NCI-H2029 treated with DMSO at 0.1 percent for 48 hours (cell line): ENCODE measurements at regions not wholly inside any gene's neighbourhood (a gene's known extent, or its start where the extent isn't known, plus 50 kb on each side); places are given as distances from the start of the nearest gene placed in this dataset.

Source experiments
- DNase-seq: peaks from one replicate; lab custom pipeline; 2025; lab: John Stamatoyannopoulos, UW

DNA sequence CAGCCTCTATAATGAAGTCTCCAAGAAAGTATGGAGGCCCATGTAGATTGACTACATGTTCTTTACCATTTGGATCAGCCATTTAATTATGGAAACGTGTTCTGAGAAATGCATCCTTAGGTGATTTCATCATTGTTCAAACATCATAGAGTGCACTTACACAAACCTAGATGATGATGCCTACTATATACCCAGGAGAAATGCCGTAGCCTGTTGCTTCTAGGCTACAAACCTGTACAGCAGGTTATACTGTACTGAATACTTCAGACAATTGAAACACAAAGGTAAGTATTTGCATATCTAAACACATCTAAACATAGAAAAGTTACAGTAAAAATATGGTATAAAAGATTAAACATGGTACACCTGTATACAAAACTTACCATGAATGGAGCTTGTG lies 186.5 kb upstream of the FSTL5 start:
- DNase-seq = no peak

DNA sequence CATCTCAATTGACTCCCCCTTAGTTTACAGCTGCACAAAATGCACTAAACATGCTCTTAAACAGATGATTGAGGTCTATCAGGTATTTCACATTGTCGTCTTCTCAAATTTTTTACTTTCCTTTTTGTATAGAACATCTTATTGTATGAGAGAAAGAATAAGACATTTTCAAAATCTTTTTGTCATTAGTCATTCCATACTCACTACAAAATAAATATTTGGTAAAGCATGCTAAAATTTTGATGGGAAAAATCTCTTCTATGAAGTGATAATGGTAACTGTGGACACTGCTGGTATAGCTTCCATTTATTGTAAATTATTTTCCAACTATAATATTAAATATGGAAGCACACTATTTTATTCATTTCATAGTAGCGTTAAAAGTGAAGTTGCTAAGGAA lies 185.6 kb upstream of the FSTL5 start:
- no peak for DNase-seq

DNA sequence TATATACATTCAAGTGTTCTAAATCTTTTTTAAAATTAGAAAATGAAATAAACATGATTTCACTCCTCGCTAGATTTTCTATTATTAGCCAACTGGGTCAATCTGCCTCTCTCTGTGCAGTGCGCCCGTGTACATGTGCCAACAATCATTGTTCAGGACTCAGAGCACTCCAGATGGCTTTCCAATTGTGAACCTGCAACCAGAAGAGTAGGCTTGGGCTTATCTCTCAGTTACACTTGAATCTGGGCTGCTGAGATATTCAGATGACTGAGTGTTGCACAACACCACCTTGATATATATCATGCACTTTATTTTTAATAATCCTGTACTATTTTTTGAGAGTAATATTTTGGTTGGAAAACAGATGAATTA lies 184.0 kb upstream of the FSTL5 start:
- DNase-seq = no peak

DNA sequence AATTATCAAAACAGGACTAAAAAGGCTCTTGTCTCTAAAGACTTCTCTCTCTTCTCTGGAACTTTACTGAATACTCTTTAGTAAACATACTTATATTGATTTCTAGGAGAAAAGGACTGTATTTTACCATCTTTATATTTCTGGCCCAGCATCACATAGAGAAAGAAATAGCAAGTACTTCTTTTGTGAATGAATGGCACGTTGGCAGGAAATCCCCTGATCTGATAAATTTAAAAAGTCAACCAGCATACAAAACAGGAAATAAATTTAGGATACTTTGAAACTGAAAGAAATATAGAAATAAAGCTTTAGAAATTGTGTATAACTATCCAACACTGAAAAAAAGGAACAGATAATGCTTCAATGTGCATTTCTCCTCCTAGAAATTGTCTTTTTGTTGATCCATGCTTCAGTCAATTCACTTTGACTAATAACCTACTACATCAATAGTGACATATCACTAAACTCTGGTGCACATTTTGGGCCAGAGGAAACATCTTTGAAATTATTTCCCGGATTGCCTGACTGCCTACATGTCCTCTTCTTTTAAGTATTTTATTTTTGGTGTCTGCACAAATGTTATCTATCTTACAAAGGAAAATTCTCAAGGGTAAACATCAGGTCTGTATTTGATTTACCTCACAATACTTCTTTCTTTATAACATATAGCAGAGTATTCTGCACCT lies 183.5 kb upstream of the FSTL5 start:
- no peak for DNase-seq

DNA sequence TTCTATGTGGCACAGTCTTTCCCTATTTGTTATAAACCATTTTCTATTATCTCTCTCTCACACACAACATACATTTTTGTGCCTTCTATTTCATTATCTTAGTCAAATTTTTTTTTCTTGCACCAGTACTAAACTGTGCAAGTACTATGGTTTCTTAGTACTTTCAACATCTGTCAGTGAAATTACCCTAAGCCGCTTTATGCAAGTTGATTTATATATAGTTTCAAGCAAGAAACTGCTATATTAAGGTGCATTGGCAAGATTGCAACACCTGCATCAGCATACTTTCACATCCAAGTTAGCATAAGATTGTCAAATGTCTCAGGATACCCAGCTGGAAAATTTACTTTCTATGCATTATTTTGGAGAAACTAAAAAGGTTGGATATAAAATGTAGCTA lies 180.2 kb upstream of the FSTL5 start:
- DNase-seq = no peak

DNA sequence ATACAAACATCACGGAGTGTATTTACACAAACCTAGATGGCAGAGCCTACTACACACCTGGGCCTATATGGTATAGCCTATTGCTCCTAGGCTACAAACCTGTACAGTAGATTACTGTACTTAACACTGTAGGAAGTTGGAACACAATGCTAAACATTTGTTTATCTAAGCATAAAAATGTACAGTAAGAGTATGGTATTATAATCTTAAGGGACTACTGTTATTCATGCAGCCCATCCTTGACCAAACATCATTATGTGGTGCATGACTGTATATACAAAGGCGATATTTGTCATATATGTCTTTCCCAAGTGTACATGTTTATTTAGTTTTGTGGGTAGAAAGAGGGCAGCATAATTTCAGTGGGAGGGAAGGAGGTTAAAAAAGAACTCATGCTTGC lies 177.7 kb upstream of the FSTL5 start:
- DNase-seq = no peak

DNA sequence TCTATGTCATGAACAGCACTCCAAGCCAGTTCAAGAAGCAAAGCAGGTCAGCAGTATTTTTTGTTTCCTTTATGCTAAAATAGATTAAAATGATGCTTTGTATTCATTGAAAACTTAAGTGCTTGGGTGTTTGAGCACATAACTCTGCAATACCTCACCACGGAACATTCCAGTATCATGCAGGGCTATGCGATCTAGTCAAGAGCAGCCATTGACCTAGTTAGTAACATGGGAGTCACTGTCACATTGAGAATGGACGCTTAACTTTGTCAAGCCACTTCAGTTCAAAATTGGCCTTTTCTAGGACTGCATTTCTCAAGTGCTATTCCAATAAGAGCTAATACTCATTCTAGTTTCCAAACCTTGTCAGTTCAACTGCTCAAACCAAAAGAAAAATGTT lies 160.1 kb upstream of the FSTL5 start:
- no peak for DNase-seq

DNA sequence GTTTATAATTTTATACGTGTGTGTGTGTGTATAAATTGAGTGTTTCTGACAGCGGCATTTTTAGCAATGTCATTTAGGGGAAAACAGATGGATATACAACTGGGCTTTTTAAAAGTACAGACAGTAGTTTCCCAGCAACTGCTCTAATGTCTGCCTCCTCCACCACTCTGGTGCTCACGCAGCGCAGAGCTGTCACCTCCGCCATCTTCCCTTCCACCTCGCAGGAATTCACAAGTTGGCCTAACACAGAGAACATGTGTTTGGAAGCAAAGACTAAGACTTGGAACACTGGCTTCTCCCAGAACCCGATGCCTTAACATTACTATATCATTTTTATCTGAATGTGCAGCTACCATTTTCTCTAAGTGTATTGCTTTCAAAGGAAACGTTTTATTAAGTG lies 158.3 kb upstream of the FSTL5 start:
- DNase-seq = no peak

DNA sequence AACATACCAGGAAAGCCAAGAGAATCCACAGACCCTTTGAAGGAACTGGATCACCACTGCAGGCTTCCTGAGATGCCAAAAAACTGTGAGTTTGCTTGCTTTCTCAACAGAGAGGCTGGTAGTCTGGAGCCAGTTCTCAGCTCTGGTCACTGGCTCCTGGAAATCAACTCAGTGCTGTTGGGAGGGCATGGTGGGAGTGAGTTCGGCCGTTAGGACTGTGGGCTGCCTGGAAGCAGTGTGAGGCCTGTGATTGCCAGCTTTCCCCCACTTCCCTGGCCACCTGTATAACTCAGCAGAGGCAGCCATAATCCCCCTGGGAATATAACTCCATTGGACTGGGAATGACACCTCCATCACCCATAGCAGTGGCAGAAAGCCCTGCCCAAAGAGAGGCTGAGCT lies 122.0 kb upstream of the FSTL5 start:
- DNase-seq = no peak

DNA sequence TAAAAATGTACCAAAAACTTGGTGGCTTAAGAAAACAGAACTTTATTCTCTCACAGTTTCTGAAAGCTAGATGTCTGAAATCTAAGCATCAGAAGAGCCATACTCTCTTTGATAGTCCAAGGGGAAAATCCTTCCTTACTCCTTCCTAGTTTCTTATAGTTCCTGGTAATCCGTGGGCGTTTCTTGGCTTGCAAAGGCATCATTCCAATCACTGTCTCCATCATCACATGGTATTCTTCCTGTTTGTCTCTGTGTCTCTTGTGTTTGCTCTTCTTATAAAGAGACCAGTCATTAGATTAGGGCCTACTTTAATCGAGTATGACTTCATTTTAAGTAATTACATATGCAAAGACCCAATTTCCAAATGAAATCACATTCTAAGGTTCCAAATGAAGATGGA lies 118.9 kb upstream of the FSTL5 start:
- no peak for DNase-seq

DNA sequence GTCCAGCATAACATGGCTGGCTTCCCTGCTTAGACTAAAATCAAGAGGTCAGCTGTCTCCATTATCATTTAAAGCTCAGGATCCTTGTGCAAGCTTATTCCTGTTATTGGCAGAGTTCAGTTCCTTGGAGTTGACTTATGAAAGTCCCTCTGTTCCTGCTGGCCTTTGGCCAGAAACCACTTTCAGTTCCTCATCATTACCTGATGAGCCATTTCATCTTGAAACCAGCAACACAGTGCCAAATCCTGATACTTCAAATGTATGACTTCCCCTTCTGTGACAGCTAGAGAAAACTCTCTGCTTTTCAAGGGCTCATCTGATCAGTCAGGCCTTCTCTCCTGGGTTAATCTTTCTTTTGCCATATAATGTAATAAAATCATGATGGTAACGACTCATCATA lies 110.6 kb upstream of the FSTL5 start:
- no peak for DNase-seq

DNA sequence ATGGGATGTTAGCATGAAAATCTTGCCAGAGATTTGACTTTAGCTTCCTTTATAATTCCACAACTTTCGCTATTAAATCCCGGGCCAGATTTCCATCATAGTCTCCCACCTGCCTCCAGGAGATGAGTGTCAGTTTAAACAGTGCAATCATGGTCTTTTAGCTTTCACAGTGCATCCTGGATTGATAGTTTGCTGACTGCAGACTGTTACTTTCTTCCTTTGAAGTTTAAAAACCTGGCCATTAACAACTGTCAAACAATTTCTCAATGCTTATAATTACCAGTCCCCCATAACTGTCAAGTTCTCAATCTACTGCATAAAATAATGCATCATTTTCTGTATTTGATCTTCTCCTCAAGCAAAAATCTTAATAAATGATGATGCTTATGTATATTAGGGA lies 108.4 kb upstream of the FSTL5 start:
- DNase-seq = no peak

DNA sequence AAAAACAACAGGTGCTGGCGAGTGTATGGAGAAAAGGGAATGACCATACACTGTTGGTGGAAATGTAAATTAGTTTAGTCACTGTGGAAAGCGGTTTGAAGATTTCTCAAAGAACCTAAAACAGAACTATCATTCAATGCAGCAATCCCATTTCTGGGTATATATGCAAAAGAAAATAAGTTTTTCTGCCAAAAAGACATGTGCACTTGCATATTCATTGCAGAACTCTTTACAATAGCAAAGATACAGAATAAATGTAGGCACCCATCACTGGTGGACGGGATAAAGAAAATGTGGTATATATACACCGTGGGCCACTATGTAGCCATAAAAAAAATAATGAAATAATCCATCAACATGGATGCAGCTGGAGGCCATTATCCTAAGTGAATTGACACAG lies 105.1 kb upstream of the FSTL5 start:
- DNase-seq = no peak

DNA sequence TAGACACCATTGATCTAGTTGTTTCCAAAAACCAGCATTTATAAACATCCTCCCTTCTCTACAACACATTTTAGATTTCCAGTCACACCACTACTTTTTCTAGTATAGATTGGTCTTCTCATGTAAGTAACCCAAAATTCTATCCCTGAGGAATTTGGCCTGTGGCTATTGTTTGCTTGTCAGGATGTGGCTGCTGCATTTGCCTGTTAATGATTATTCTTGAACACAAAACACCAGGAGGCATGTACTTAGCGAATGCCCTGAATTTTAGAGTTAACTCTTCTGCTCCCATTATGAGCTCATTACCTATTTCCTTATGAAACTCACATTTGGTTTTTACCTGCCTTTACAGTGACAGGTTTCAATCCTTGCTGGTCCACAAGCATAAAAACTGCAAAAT lies 102.0 kb upstream of the FSTL5 start:
- DNase-seq = no peak

DNA sequence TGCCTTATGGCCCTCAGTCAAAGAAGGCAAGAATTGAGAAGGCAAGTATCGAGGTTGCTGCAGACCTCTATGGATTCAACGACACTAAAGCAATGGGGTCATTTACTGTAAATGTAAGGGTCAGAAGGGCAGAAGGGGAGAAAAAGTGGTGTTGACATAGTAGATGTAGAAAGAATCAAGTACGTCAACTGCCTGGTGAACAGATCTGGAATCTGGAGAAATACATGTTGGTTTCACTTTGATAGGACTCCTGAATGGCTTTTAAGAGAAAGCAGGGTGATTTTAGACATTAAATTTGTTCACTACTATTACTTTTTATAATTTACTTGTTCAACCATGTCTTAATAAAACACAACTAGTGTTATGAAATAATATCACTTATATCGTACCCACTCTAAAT lies 81.3 kb upstream of the FSTL5 start:
- no peak for DNase-seq

DNA sequence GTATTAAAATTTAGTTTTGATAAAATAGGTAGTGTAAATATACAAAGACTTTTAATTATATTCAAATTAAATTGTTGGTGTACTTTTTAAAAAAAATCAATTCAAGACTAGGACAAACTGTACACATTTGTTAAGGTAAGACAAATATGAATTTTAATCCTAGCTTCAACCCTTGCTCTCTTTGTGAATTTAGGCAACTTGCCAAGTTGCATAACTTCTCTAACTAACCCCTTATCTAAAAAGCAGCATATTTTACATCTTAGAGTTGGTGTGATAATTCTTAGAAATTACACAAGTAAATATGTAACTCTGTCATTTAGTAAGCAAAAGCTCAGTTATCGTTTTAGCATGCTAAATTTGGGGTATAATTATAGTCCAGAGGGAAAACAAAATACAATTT lies 78.1 kb upstream of the FSTL5 start:
- DNase-seq = no peak

DNA sequence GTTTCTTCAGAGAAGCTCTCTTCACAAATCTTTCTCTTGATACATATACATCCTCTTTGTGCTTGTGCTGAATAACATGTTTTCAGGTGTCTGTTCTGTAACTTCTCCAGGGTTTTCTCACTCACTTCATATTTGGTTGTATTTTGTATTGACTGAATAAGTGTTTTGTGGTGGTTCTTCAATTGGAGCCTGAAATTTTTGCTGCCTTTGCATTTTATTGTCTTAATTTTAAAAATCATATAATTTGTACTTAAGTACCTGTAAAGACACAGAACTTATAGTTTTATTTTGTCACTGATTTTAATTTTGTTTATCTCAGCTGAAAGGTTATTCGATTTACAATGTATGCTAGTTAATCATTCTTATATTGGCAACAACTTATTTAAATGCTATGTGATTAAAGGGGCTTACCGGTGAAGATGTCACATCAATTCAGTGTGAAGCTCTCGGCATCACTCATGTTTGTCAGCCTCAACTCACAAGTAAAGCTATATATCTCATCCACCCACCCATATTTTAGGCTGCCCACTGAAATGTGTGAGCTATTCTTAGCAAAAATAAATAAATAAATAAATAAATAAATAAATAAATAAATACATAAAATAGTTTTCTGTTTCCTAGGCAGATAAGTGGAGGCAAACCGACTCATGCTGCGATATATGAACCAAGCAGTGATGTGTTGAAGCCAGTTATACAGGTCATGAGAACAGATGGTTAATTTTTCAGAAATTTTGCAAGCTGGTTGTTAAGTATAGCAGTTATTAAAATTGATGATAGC lies 76.4 kb upstream of the FSTL5 start:
- no peak for DNase-seq

DNA sequence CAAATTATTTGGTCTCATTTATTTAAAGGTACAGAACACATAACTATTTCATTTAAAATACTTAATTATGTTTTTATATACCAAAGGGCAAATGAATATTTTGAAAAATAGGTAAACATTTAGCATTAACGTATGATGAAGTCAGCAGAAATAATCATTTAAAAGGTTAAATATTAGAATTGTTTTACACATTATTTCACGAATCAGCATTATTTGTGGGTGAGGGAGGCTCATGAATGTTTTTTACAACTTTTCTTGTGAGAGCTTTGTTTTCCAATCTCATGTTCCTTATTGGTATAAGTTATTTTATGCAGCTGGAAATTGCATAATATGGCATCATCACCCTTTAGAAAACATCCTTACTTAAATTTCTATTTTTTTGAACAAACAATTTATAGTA lies 73.9 kb upstream of the FSTL5 start:
- no peak for DNase-seq

DNA sequence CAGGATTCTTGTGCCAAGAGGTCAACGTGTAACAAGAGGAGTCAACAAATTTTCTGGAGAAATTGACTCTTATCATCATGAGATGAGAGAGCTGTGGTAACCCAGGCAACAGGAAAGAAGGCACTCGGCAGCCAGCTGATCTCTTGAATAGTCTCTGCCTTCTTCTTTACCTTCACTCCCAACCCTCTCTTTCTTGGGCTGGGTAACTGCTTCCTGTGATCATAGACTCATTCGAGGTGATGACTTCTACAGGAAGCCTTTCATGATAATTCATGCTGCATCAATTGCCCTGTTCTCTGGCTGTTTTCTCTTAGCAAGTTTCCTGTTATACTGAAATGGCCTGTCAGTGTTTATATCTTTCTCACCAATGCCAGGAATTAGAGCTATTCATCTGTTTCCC lies 70.8 kb upstream of the FSTL5 start:
- DNase-seq = no peak

DNA sequence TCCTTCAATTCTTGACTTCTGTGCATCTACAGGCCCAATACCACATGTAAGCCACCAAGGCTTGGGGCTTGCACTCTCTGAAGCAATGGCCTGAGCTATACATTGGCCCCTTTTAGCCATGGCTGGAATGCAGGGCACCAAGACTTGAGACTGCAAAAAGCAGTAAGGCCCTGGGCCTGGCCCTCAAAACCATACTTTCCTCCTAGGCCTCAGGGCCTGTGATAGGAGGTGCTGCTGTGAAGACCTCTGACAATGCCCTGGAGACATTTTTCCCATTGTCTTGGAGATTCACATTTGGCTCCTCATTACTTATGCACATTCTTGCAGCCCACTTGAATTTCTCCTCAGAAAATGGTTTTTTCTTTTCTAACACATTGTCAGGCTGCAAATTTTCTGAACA lies 68.5 kb upstream of the FSTL5 start:
- no peak for DNase-seq

DNA sequence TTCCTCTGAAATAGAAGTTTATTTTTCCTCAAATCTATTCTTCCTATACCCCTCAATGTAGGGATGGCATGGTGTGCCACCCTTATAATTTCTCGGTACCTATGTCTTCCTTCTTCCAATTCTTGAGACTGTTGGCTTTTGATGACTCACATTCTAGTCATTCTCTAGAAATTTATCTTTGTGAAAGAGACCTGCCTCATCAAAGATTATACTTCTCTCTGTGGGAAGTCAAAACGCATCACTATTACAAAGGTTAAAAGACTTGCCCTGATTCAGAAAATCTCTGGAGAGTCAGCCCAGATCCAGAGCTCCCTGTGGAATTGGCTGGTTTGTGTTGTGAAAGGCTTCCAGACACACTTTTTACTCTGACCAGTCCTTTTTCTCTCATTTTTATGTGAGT lies 65.9 kb upstream of the FSTL5 start:
- no peak for DNase-seq

DNA sequence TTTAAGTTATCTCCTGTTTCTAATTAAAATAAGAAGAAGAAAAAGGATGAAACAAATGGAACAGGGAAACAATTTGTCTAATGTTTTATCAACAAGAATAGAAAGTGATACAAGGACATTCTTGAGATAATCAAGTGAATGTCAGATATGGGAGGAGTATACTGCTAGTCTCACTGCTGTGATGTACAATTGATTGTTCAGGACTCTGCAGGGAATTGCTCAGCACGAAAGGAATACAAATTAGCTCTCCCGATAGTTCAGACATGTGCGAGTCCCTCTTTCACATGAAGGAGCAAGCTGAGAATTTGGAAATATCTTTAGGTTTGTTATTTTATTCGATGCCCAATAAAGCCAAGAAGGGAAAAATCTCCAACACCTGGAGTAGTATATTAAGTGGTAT lies 57.3 kb upstream of the FSTL5 start:
- DNase-seq = no peak
